BJ (cell line): ENCODE measurements at regions not wholly inside any gene's neighbourhood (a gene's known extent, or its start where the extent isn't known, plus 50 kb on each side); places are given as distances from the start of the nearest gene placed in this dataset.

ENCODE experiments used
- CTCF ChIA-PET: fragments of 350-600 bp; formaldehyde crosslinking; extraction: SDS; loops from one replicate; lab custom pipeline; 2021; ENCODE audit warnings: antibody characterized with exemption, inconsistent platforms; lab: Yijun Ruan, JAX
- POLR2A ChIA-PET: fragments of 300-600 bp; sonication (Branson Sonifier 250); formaldehyde crosslinking; extraction: SDS; loops from one replicate; lab custom pipeline; 2021; ENCODE audit warnings: antibody characterized with exemption; lab: Charles Lee
- DNase-seq: peaks from one replicate; pipeline ENCODE4 v3.0.0-alpha.2; 2011; ENCODE audit warnings: low read depth
- H3K27me3 ChIP-seq: 2 replicates; pipeline ENCODE4 v1.6.0; 2011; ENCODE audit warnings: low read length; ENCODE audit not compliant: control insufficient read depth, insufficient read depth
- H3K36me3 ChIP-seq: 2 replicates; pipeline ENCODE4 v1.5.1; 2011; ENCODE audit warnings: low read length; ENCODE audit not compliant: control insufficient read depth, insufficient read depth
- H3K4me3 ChIP-seq: 2 replicates; pipeline ENCODE4 v1.5.1; 2011; ENCODE audit warnings: low read depth, mild to moderate bottlenecking, control low read depth, low read length
- TF ChIP-seq, protein P1 (sequence below): IDR thresholded peaks from 2 replicates; pipeline ENCODE4 v1.5.1; 2011; ENCODE audit warnings: low read depth, mild to moderate bottlenecking, control low read depth, inconsistent platforms, low read length, moderate library complexity; ENCODE audit not compliant: insufficient read depth

DNA sequence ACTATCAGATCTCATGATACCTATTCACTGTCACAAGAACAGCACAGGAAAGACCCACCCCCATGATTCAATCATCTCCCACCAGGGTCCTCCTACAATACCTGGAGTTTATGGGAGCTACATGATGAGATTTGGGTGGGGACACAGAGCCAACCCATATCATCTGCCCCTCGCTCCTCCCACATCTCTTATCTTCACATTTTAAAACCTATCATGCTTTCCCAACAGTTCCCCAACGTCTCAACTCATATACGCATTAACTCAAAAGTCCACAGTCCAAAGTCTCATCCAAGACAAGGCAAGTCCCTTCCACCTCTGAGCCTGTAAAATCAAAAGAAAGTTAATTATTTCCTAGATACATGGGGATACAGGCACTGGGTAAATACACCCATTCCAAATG lies 1185.2 kb downstream of the PCDH7 start:
- POLR2A ChIA-PET, result no interaction called here

DNA sequence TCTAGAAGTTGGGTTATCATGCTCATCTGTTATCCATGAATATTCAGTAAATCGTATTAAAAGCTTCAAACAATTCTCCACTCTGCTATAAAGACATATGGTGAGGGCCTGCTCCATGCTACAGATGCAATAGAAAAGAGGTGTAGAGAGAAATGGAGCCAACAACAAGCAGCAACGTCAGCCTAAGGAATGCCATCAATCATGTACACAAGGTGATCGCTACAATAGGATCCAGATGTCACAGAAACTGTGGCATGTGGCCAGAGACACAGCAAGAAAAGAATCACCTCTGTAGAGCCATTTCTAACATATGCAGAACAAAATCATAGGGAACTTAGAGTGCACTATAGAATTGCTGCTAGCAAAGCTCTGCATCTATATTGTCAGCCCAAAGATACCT lies 1188.1 kb downstream of the PCDH7 start:
- ChIA-PET POLR2A (no interaction called here), CTCF (no interaction called here)

More for the DNA sequence above, 1185.2 kb downstream of the PCDH7 start:
- CTCF ChIA-PET, result interaction anchor here (0.6 kb wide), 1 partner anchor 417 kb away, joined by 3 read pairs; no protein-coding TSS in a partner anchor
- H3K4me3 ChIP-seq, result no peak overlapping the region
- DNase-seq, result no peak
- H3K27me3 ChIP-seq, result no peaks in the 10 kb centered on the region
- TF ChIP-seq, protein P1, sequence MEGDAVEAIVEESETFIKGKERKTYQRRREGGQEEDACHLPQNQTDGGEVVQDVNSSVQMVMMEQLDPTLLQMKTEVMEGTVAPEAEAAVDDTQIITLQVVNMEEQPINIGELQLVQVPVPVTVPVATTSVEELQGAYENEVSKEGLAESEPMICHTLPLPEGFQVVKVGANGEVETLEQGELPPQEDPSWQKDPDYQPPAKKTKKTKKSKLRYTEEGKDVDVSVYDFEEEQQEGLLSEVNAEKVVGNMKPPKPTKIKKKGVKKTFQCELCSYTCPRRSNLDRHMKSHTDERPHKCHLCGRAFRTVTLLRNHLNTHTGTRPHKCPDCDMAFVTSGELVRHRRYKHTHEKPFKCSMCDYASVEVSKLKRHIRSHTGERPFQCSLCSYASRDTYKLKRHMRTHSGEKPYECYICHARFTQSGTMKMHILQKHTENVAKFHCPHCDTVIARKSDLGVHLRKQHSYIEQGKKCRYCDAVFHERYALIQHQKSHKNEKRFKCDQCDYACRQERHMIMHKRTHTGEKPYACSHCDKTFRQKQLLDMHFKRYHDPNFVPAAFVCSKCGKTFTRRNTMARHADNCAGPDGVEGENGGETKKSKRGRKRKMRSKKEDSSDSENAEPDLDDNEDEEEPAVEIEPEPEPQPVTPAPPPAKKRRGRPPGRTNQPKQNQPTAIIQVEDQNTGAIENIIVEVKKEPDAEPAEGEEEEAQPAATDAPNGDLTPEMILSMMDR, result no peak
- no peaks in the 10 kb centered on the region for H3K36me3 ChIP-seq

DNA sequence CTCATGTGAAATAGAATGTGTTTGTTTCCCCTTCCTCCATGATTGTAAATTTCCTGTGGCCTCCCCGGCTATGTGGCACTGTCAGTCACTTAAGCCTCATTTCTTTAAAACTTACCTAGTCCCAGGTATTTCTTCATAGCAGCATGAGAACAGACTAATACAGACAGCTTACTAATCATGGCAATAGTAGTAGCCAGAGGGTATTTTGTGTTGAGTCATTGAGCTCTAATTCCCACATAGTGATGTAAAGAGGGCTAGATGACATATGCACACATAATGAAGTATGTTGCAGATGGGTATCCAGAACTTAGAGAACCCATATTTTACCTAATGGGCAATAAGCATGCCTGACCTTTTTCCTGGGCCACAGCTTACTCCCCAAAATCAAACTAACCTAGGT lies 1197.2 kb downstream of the PCDH7 start:
- no peak for DNase-seq
- ChIA-PET POLR2A (no interaction called here), CTCF (interaction anchor here (0.6 kb wide), 1 partner anchor 134 kb away, joined by 3 read pairs; no protein-coding TSS in a partner anchor)

More for the DNA sequence above, 1188.1 kb downstream of the PCDH7 start:
- Histone ChIP-seq H3K27me3 (no peaks in the 10 kb centered on the region), H3K4me3 (no peak overlapping the region), H3K36me3 (no peaks in the 10 kb centered on the region)
- TF ChIP-seq, protein P1, result no peak
- DNase-seq, result no peak

DNA sequence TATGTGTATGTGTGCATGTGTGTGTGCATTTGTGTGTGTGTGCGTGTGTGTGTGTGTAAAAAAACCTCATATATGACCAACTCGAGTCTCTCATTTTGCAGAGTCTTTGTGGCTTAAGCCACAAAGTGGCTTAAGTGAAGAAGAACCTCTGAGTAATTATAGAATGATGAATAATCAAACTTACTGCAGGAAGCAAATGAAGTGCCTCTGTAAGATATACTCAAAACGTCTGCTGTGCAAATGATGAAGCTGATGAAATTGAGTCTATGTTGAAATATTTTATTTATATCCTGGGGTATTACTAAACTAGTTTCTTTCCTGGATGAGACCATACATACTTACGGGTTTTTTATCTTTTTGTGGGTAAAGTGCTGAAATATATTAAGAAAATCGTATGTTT lies 1198.7 kb downstream of the PCDH7 start:
- ChIA-PET POLR2A (no interaction called here), CTCF (no interaction called here)
- DNase-seq, result no peak

More for the DNA sequence above, 1197.2 kb downstream of the PCDH7 start:
- no peaks in the 10 kb centered on the region for H3K27me3 ChIP-seq
- H3K36me3 ChIP-seq, result no peaks in the 10 kb centered on the region
- no peak overlapping the region for H3K4me3 ChIP-seq
- TF ChIP-seq, protein P1, result no peak

DNA sequence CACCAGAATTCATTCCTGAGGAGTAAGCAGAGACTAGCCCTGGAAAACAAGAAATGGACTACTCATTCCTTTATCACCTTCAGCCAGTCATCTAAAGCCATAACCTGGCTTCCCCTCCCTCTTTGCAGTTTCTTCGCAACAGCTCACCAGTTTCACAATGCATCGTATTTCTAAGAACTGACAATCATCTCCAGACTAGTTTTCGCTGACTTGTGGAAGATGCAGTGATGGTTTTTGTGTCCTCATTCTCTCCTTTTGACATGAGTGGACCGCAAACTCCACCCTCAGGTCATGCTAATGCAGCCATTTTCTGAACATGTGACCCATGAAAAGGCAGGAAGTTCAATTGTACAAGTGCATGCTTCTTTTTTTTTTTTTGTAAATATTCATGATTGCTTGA lies 1203.5 kb downstream of the PCDH7 start:
- ChIA-PET CTCF (interaction anchor here (1.6 kb wide), 1 partner anchor 17 kb away, joined by 3 read pairs; no protein-coding TSS in a partner anchor), POLR2A (no interaction called here)

More for the DNA sequence above, 1198.7 kb downstream of the PCDH7 start:
- no peak overlapping the region for H3K4me3 ChIP-seq
- no peaks in the 10 kb centered on the region for H3K27me3 ChIP-seq
- TF ChIP-seq, protein P1, result no peak
- H3K36me3 ChIP-seq, result no peaks in the 10 kb centered on the region

More for the DNA sequence above, 1203.5 kb downstream of the PCDH7 start:
- no peaks in the 10 kb centered on the region for H3K27me3 ChIP-seq
- no peak for DNase-seq
- H3K36me3 ChIP-seq, result no peaks in the 10 kb centered on the region
- no peak overlapping the region for H3K4me3 ChIP-seq
- TF ChIP-seq, protein P1, result no peak
